ENCODE measurements at regions not wholly inside any gene's neighbourhood (a gene's known extent, or its start where the extent isn't known, plus 50 kb on each side); places are given as distances from the start of the nearest gene placed in this dataset.

DNA sequence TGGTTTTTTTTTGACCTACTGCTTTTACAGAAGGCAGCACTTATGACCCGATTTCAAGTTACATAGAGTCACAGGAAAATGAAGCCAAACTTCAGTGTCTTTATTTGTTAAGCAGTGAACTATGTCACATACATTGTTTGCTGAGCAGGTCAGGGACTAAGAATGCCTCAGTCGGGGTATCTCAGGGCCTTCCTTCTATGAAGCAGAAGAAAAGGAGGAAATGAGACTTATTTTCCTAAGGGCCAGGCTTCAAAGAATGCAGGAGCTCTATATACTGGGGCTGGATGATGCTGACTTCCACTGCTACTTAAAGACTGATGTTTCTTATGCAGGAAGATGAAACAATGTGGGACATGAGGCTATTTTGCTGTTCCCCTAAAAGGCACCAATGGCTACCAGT lies 558.4 kb upstream of the IGFBP7 start:
- H3K27me3 Mint-ChIP-seq (ENCODE audit: low read depth), result no peaks in the 10 kb centered on the region
- H3K27ac Mint-ChIP-seq, result no peak overlapping the region
- no peaks in the 10 kb centered on the region for H3K36me3 Mint-ChIP-seq (ENCODE audit: low read depth)
- TF ChIP-seq, protein P1, sequence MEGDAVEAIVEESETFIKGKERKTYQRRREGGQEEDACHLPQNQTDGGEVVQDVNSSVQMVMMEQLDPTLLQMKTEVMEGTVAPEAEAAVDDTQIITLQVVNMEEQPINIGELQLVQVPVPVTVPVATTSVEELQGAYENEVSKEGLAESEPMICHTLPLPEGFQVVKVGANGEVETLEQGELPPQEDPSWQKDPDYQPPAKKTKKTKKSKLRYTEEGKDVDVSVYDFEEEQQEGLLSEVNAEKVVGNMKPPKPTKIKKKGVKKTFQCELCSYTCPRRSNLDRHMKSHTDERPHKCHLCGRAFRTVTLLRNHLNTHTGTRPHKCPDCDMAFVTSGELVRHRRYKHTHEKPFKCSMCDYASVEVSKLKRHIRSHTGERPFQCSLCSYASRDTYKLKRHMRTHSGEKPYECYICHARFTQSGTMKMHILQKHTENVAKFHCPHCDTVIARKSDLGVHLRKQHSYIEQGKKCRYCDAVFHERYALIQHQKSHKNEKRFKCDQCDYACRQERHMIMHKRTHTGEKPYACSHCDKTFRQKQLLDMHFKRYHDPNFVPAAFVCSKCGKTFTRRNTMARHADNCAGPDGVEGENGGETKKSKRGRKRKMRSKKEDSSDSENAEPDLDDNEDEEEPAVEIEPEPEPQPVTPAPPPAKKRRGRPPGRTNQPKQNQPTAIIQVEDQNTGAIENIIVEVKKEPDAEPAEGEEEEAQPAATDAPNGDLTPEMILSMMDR (IDR thresholded peaks at IDR 0.05; ENCODE audit: unreplicated experiment in 3 of 3), result no peak
- no peak overlapping the region for H3K4me3 Mint-ChIP-seq
- no peaks in the 10 kb centered on the region for H3K9me3 Mint-ChIP-seq
- peaks cover 3% of the 10 kb centered on the region for H3K4me1 Mint-ChIP-seq

DNA sequence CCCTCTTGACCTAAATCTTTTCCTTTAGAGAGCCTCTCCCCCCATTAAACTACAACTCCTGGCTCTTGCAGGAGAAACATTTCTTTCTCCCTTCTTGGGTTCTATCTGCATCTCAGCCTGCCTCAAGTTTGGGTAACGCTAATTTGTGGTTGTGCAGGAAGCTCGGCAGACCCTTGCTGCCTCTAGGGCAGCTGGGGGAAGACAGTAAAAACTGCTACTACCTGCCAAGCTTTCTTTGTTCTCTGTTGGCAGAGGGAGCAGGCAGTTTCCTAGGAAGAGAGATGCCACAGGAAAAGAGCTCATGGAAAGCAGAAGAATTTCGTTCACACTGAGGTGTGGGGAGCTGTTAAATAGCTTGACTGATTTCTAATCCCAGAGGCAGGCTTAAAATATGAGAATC lies 555.6 kb upstream of the IGFBP7 start:
- Mint-ChIP-seq H3K27me3 (ENCODE audit: low read depth) (no peaks in the 10 kb centered on the region), H3K4me3 (no peak overlapping the region), H3K9me3 (no peaks in the 10 kb centered on the region), H3K36me3 (ENCODE audit: low read depth) (no peaks in the 10 kb centered on the region), H3K4me1 (no peaks in the 10 kb centered on the region), H3K27ac (no peak overlapping the region)
- TF ChIP-seq, protein P1 (IDR thresholded peaks at IDR 0.05; ENCODE audit: unreplicated experiment in 3 of 3), result no peak

GRCh38 chr4:57661517-57662090 lies 551.4 kb upstream of the IGFBP7 start:
- H3K27ac Mint-ChIP-seq, result no peak overlapping the region
- TF ChIP-seq, protein P1 (IDR thresholded peaks at IDR 0.05; ENCODE audit: unreplicated experiment in 3 of 3), result no peak
- H3K4me3 Mint-ChIP-seq, result no peak overlapping the region
- no peaks in the 10 kb centered on the region for H3K4me1 Mint-ChIP-seq
- H3K36me3 Mint-ChIP-seq (ENCODE audit: low read depth), result no peaks in the 10 kb centered on the region
- no peaks in the 10 kb centered on the region for H3K27me3 Mint-ChIP-seq (ENCODE audit: low read depth)
- no peaks in the 10 kb centered on the region for H3K9me3 Mint-ChIP-seq

GRCh38 chr4:57658673-57659072 lies 548.5 kb upstream of the IGFBP7 start:
- Mint-ChIP-seq H3K27me3 (ENCODE audit: low read depth) (no peaks in the 10 kb centered on the region), H3K27ac (no peak overlapping the region), H3K4me3 (no peak overlapping the region), H3K36me3 (ENCODE audit: low read depth) (no peaks in the 10 kb centered on the region), H3K9me3 (no peaks in the 10 kb centered on the region), H3K4me1 (no peaks in the 10 kb centered on the region)
- TF ChIP-seq, protein P1 (IDR thresholded peaks at IDR 0.05; ENCODE audit: unreplicated experiment in 3 of 3), result no peak

DNA sequence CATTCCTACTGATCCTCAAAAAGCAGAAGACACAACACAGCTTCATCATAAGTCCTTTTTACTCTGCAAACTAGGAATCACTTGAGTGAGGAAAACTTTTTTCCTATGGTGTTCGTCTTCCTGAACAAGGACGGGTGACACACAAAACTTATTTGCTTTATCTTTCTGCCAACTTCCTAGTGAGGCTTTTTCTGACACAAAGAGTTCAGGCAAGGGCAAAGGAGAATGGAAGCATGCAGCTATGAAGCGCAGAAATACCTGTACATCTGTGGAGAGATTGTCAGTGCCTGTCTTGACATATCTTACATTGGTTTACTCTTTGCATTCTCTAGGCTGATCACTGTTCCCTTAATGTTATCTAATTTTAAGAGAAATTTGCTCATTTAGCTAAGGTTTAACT lies 548.0 kb upstream of the IGFBP7 start:
- Mint-ChIP-seq H3K36me3 (ENCODE audit: low read depth) (no peaks in the 10 kb centered on the region), H3K27ac (no peak overlapping the region), H3K4me1 (no peaks in the 10 kb centered on the region), H3K4me3 (no peak overlapping the region), H3K27me3 (ENCODE audit: low read depth) (no peaks in the 10 kb centered on the region), H3K9me3 (no peaks in the 10 kb centered on the region)
- TF ChIP-seq, protein P1 (IDR thresholded peaks at IDR 0.05; ENCODE audit: unreplicated experiment in 3 of 3), result no peak

DNA sequence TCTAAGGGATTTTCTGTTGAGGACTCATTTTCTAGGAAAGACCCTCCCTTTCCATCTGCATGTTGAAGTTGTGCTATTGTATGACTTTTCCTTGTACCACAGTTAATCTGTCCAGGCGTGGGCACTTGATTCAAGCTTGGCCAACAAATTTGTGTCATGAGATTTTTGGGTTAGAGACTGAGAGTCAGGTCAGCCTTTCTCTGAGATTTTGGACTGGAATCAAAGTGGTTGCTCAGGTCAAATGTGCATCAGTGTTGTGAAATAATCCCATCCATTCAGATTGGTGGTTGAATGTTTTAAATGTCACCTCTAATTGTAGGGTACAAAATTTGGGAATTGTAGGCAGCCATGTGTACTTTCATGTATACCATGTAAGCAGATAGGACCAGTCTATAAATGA lies 545.2 kb upstream of the IGFBP7 start:
- Mint-ChIP-seq H3K27ac (no peak overlapping the region), H3K9me3 (no peaks in the 10 kb centered on the region), H3K27me3 (ENCODE audit: low read depth) (no peaks in the 10 kb centered on the region), H3K36me3 (ENCODE audit: low read depth) (no peaks in the 10 kb centered on the region), H3K4me3 (no peak overlapping the region), H3K4me1 (no peaks in the 10 kb centered on the region)
- TF ChIP-seq, protein P1 (IDR thresholded peaks at IDR 0.05; ENCODE audit: unreplicated experiment in 3 of 3), result no peak
